ENCODE measurements at regions not wholly inside any gene's neighbourhood (a gene's known extent, or its start where the extent isn't known, plus 50 kb on each side); places are given as distances from the start of the nearest gene placed in this dataset.

- no peak for DNase-seq
Measured at GRCh38 chr12:11980115-11980514, 90.6 kb upstream of the BCL2L14 start.

GRCh38 chr12:11981121-11981733 is 89.5 kb upstream of the BCL2L14 start:
- DNase-seq = peak; percentile 53

- DNase-seq = no peak
Measured at GRCh38 chr12:11984417-11984816, 86.3 kb upstream of the BCL2L14 start.

GRCh38 chr12:11986165-11986564 is 84.6 kb upstream of the BCL2L14 start:
- DNase-seq = no peak

GRCh38 chr12:11987901-11988300 is 82.8 kb upstream of the BCL2L14 start:
- DNase-seq = no peak

GRCh38 chr12:11991604-11992003 is 79.1 kb upstream of the BCL2L14 start:
- no peak for DNase-seq

GRCh38 chr12:11992515-11992914 is 78.2 kb upstream of the BCL2L14 start:
- no peak for DNase-seq

GRCh38 chr12:11998307-11998943 is 72.3 kb upstream of the BCL2L14 start:
- peak; percentile 73 for DNase-seq

- peak; percentile 29 for DNase-seq
Measured at GRCh38 chr12:11998944-11999315, 71.8 kb upstream of the BCL2L14 start.

GRCh38 chr12:12003609-12004008 is 67.1 kb upstream of the BCL2L14 start:
- no peak for DNase-seq

- DNase-seq = no peak
Measured at GRCh38 chr12:12004524-12004923, 66.2 kb upstream of the BCL2L14 start.

- peak; percentile 76 for DNase-seq
Measured at GRCh38 chr12:12007001-12007712, 63.6 kb upstream of the BCL2L14 start.

GRCh38 chr12:12007713-12008231 is 63.0 kb upstream of the BCL2L14 start:
- DNase-seq = peak; percentile 39

GRCh38 chr12:12008232-12008850 is 62.4 kb upstream of the BCL2L14 start:
- DNase-seq = peak; percentile 69

- DNase-seq = peak; percentile 72
Measured at GRCh38 chr12:12008931-12009611, 61.7 kb upstream of the BCL2L14 start.

GRCh38 chr12:12009749-12010276 is 60.9 kb upstream of the BCL2L14 start:
- DNase-seq = peak; percentile 28

- DNase-seq = peak; percentile 65
Measured at GRCh38 chr12:12010277-12011039, 60.3 kb upstream of the BCL2L14 start.

GRCh38 chr12:12011880-12012260 is 58.9 kb upstream of the BCL2L14 start:
- no peak for DNase-seq

GRCh38 chr12:12015073-12015685 is 55.6 kb upstream of the BCL2L14 start:
- no peak for DNase-seq

- no peak for DNase-seq
Measured at GRCh38 chr12:12016284-12017100, 54.2 kb upstream of the BCL2L14 start.
